Heart left ventricle (tissue), 13 donors: ENCODE measurements at regions not wholly inside any gene's neighbourhood (a gene's known extent, or its start where the extent isn't known, plus 50 kb on each side); places are given as distances from the start of the nearest gene placed in this dataset.

Experiments
- CTCF ChIP-seq, 12 donors: fragments of 200-600 bp; sonication (generic) in 4 of 12; IDR thresholded peaks; one replicate each; pipeline versions ENCODE4 v1.5.0 to v1.8.0; 2018 to 2022; ENCODE audit warnings: antibody characterized with exemption in 12 of 12, mild to moderate bottlenecking in 5 of 12
- POLR2A ChIP-seq, 2 donors: fragments of 450-650 bp; IDR thresholded peaks; one replicate each; pipeline ENCODE4 v1.6.1; 2017; ENCODE audit warnings: antibody characterized with exemption in 2 of 2, mild to moderate bottlenecking in 2 of 2, moderate library complexity in 2 of 2
- donor health status: ischemic (EF 13 %, LVEDD 7.1; RV severe dilation, severe dysfunction).
- donor health status: DM: no; HTN: yes; CAD: no.
- donor health status: DM: no; HTN: no; CAD: no.
- donor health status: ischemic (EF 25% LVEDD 6.9; RV normal size, moderate dysfunction).
- donor health status: ischemic (EF 25% LVEDD 5.7; RV mildly dilated, moderate dysfunction).
- donor health status: ischemic (EF 35%, LVEDD 5.7; RV mildly dilated, moderate dysfunction).
- donor health status: nonischemic (EF 11% LVEDD 7.7; RV severe dilation, severe dysfunction).
- donor health status: DM: yes; HTN: yes; CAD: no.
- donor health status: PGD.
- donor health status: ischemic (EF 29% LVEDD 5.4; RV normal size, mild dysfunction).
- donor health status: nonischemic (EF 23%, LVEDD 6.1; RV moderate dilation, normal function).

- no peak for TF ChIP-seq CTCF (IDR thresholded peaks at IDR 0.05)
- no peak for TF ChIP-seq POLR2A (IDR thresholded peaks at IDR 0.05)
These were observed 70.4 kb downstream of the CHRM3 start for GRCh38 chr1:239456788-239457187.
